ENCODE measurements at regions not wholly inside any gene's neighbourhood (a gene's known extent, or its start where the extent isn't known, plus 50 kb on each side); places are given as distances from the start of the nearest gene placed in this dataset.

DNA sequence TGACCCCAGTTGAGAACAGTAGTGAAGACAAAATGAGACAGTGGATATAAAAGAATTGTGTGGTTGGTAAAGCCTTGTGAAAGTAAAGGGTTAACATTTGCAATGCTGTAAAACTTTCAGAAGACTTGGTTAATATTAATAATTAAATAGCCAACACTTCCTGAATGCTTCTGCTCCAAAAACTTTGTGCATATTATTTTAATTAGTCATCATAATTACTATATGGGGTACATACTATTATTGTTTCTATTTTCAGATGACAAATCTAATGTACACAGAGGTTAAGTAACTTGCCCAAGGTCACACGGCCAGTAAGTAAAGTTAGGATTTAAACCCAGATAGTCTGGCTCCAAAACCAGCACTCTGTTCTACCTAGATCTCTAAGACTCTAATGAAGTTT lies 291.3 kb downstream of the OGFRL1 start:
- Histone ChIP-seq H3K9ac (ENCODE audit: low read depth, low read length) (no peak overlapping the region), H3K27me3 (ENCODE audit: control insufficient read depth, insufficient read depth, low read length) (no peaks in the 10 kb centered on the region), H3K4me1 (ENCODE audit: control insufficient read depth, insufficient read depth, low read length) (peaks cover 5% of the 10 kb centered on the region), H3K36me3 (ENCODE audit: insufficient read depth, low read length) (no peaks in the 10 kb centered on the region), H3K4me3 (ENCODE audit: low read length) (no peak overlapping the region), H3K4me2 (ENCODE audit: low read length) (no peak overlapping the region), H3K9me3 (replicated peaks; ENCODE audit: low read length) (no peaks in the 10 kb centered on the region)

GRCh38 chr6:71582820-71583219 lies 294.2 kb downstream of the OGFRL1 start:
- Histone ChIP-seq H3K4me2 (ENCODE audit: low read length) (no peak overlapping the region), H3K27me3 (ENCODE audit: control insufficient read depth, insufficient read depth, low read length) (no peaks in the 10 kb centered on the region), H3K4me1 (ENCODE audit: control insufficient read depth, insufficient read depth, low read length) (peaks cover 5% of the 10 kb centered on the region), H3K9ac (ENCODE audit: low read depth, low read length) (no peak overlapping the region), H3K9me3 (replicated peaks; ENCODE audit: low read length) (no peaks in the 10 kb centered on the region), H3K36me3 (ENCODE audit: insufficient read depth, low read length) (no peaks in the 10 kb centered on the region), H3K4me3 (ENCODE audit: low read length) (no peak overlapping the region)

- Histone ChIP-seq H3K9me3 (replicated peaks; ENCODE audit: low read length) (no peaks in the 10 kb centered on the region), H3K4me2 (ENCODE audit: low read length) (no peak overlapping the region), H3K27me3 (ENCODE audit: control insufficient read depth, insufficient read depth, low read length) (no peaks in the 10 kb centered on the region), H3K9ac (ENCODE audit: low read depth, low read length) (no peak overlapping the region), H3K4me1 (ENCODE audit: control insufficient read depth, insufficient read depth, low read length) (peaks cover 3% of the 10 kb centered on the region), H3K36me3 (ENCODE audit: insufficient read depth, low read length) (no peaks in the 10 kb centered on the region), H3K4me3 (ENCODE audit: low read length) (no peak overlapping the region)
These were observed 296.3 kb downstream of the OGFRL1 start for GRCh38 chr6:71584712-71585436.

DNA sequence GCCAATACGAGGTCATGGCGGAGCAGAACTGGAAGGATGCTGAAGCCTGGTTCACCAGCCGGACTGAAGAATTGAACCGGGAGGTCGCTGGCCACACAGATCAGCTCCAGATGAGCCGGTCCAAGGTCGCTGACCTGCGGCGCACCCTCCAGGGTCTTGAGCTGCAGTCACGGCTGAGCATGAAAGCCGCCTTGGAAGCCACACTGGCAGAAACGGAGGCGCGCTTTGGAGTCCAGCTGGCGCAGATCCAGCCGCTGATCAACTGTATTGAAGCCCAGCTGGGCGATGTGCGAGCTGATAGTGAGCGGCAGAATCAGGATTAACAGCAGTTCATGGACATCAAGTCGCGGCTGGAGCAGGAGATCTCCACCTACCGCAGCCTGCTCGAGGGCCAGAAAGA lies 296.9 kb downstream of the OGFRL1 start:
- Histone ChIP-seq H3K9ac (ENCODE audit: low read depth, low read length) (no peak overlapping the region), H3K9me3 (replicated peaks; ENCODE audit: low read length) (no peaks in the 10 kb centered on the region), H3K4me3 (ENCODE audit: low read length) (no peak overlapping the region), H3K36me3 (ENCODE audit: insufficient read depth, low read length) (no peaks in the 10 kb centered on the region), H3K4me2 (ENCODE audit: low read length) (no peak overlapping the region), H3K4me1 (ENCODE audit: control insufficient read depth, insufficient read depth, low read length) (no peaks in the 10 kb centered on the region), H3K27me3 (ENCODE audit: control insufficient read depth, insufficient read depth, low read length) (no peaks in the 10 kb centered on the region)

- Histone ChIP-seq H3K9ac (ENCODE audit: low read depth, low read length) (no peak overlapping the region), H3K27me3 (ENCODE audit: control insufficient read depth, insufficient read depth, low read length) (no peaks in the 10 kb centered on the region), H3K4me3 (ENCODE audit: low read length) (no peak overlapping the region), H3K4me2 (ENCODE audit: low read length) (no peak overlapping the region), H3K9me3 (replicated peaks; ENCODE audit: low read length) (no peaks in the 10 kb centered on the region), H3K36me3 (ENCODE audit: insufficient read depth, low read length) (no peaks in the 10 kb centered on the region), H3K4me1 (ENCODE audit: control insufficient read depth, insufficient read depth, low read length) (no peaks in the 10 kb centered on the region)
These were observed 297.9 kb upstream of the RIMS1 start for GRCh38 chr6:71588490-71588889.

DNA sequence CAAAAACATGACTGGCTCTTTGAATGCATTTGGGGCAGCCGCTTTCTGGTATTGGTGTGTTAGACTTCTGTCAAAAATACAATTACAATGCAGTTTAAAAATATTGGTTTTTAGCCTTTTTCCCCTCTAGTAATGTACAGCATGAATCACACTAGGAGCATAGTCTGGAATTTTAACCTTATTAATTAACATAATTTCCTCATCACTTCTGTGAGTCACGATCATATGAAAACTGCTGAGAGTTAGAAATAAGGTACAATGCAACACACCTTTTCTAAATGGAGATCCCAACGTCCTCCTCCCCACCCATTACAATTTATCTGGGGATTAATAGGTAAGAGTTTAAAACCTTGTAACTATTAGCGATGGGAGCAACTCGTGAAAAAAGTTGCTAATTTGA lies 297.1 kb upstream of the RIMS1 start:
- Histone ChIP-seq H3K36me3 (ENCODE audit: insufficient read depth, low read length) (no peaks in the 10 kb centered on the region), H3K4me3 (ENCODE audit: low read length) (no peak overlapping the region), H3K27me3 (ENCODE audit: control insufficient read depth, insufficient read depth, low read length) (no peaks in the 10 kb centered on the region), H3K9ac (ENCODE audit: low read depth, low read length) (no peak overlapping the region), H3K9me3 (replicated peaks; ENCODE audit: low read length) (no peaks in the 10 kb centered on the region), H3K4me1 (ENCODE audit: control insufficient read depth, insufficient read depth, low read length) (no peaks in the 10 kb centered on the region), H3K4me2 (ENCODE audit: low read length) (no peak overlapping the region)

DNA sequence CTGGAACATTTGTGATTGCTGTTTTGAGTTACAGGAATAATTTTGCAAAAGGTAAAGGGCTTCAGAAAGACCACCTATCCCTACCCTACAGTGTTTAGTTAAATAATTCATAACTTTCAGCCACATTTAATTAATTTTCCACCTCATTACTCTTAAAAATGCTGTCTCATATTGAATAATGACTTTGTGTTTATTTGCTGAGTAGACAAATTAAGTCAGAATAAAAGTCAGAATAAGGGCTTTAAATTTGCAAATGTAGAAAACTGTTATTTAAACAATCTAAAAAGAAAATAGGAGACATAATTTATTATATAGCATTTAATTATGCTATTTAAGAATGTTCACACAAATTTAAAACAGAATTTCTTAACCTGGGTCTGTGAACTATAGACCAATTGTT lies 293.7 kb upstream of the RIMS1 start:
- Histone ChIP-seq H3K27me3 (ENCODE audit: control insufficient read depth, insufficient read depth, low read length) (no peaks in the 10 kb centered on the region), H3K4me2 (ENCODE audit: low read length) (no peak overlapping the region), H3K4me1 (ENCODE audit: control insufficient read depth, insufficient read depth, low read length) (no peaks in the 10 kb centered on the region), H3K36me3 (ENCODE audit: insufficient read depth, low read length) (no peaks in the 10 kb centered on the region), H3K9ac (ENCODE audit: low read depth, low read length) (no peak overlapping the region), H3K9me3 (replicated peaks; ENCODE audit: low read length) (no peaks in the 10 kb centered on the region), H3K4me3 (ENCODE audit: low read length) (no peak overlapping the region)

DNA sequence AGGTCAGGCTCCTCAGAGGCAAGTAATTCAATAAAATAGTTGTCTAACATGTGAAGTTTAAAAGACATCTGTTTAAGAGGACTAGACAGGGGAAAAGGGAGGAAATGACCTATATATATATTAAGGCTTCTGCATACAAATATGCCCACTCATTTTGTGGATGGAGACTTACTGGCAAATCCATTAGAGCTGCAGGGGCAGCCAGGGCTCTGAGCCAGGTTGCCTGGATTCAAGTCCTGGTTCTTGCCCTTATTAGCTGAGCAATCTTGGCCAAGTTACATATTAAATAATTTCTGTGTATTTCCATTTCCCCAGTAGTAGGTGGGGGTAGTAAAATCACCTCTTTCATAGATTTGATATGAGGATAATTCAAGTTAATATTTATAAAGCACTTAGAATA lies 287.0 kb upstream of the RIMS1 start:
- no peak overlapping the region for H3K4me3 ChIP-seq (ENCODE audit: low read length)
- H3K27me3 ChIP-seq (ENCODE audit: control insufficient read depth, insufficient read depth, low read length): no peaks in the 10 kb centered on the region
- no peak overlapping the region for H3K4me2 ChIP-seq (ENCODE audit: low read length)
- no peaks in the 10 kb centered on the region for H3K36me3 ChIP-seq (ENCODE audit: insufficient read depth, low read length)
- H3K9me3 ChIP-seq (replicated peaks; ENCODE audit: low read length): no peaks in the 10 kb centered on the region
- H3K4me1 ChIP-seq (ENCODE audit: control insufficient read depth, insufficient read depth, low read length): peaks cover 18% of the 10 kb centered on the region
- no peak overlapping the region for H3K9ac ChIP-seq (ENCODE audit: low read depth, low read length)

GRCh38 chr6:71602385-71603007 lies 283.9 kb upstream of the RIMS1 start:
- no peaks in the 10 kb centered on the region for H3K9me3 ChIP-seq (replicated peaks; ENCODE audit: low read length)
- H3K4me3 ChIP-seq (ENCODE audit: low read length): no peak overlapping the region

DNA sequence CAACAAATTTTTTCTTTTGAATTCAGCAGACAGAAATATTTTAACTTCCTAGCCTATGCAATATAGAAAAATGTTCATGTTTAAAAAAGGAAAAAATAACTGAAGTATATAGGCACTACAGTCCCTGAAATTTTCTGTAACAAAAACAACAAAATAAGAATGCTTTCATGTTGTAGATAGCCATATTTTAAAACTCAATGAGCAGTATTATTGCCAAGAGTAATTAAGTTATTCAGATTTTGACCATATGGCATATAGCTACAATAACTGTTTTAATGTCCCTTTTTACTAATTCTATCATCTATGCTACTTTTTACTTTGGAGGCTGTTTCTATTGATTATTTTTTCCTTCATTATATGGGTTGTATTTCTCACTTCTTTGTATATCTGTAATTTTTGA lies 283.3 kb upstream of the RIMS1 start:
- H3K4me2 ChIP-seq (ENCODE audit: low read length): peak overlapping the region; percentile 7
- no peaks in the 10 kb centered on the region for H3K27me3 ChIP-seq (ENCODE audit: control insufficient read depth, insufficient read depth, low read length)
- no peaks in the 10 kb centered on the region for H3K9me3 ChIP-seq (replicated peaks; ENCODE audit: low read length)
- no peak overlapping the region for H3K4me3 ChIP-seq (ENCODE audit: low read length)
- peak overlapping the region; percentile 17 for H3K9ac ChIP-seq (ENCODE audit: low read depth, low read length)
- no peaks in the 10 kb centered on the region for H3K36me3 ChIP-seq (ENCODE audit: insufficient read depth, low read length)
- peaks cover 18% of the 10 kb centered on the region for H3K4me1 ChIP-seq (ENCODE audit: control insufficient read depth, insufficient read depth, low read length)

More at GRCh38 chr6:71602385-71603007, 283.9 kb upstream of the RIMS1 start:
- H3K4me1 ChIP-seq (ENCODE audit: control insufficient read depth, insufficient read depth, low read length): peaks cover 18% of the 10 kb centered on the region
- no peaks in the 10 kb centered on the region for H3K36me3 ChIP-seq (ENCODE audit: insufficient read depth, low read length)
- H3K4me2 ChIP-seq (ENCODE audit: low read length): peak overlapping the region; percentile 7
- no peaks in the 10 kb centered on the region for H3K27me3 ChIP-seq (ENCODE audit: control insufficient read depth, insufficient read depth, low read length)
- peak overlapping the region; percentile 17 for H3K9ac ChIP-seq (ENCODE audit: low read depth, low read length)

DNA sequence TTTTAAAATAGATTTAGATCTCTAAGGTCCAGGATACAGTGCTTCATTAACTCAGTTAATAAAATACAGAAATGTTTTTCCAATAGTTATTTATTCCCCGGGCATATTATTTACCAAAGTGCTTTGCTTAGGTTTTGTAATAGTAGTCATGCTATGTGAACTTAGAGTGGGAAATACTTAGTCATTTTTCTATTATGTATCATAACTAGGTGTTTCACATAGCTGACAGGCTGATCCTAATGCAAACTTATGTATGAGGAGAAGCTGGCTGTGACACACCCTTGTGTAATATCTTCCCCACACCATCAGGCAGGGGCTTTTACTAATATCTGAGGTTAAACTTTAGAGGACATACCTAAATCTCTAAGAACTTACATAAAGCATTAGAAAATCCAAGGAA lies 277.7 kb upstream of the RIMS1 start:
- H3K4me2 ChIP-seq (ENCODE audit: low read length): no peak overlapping the region
- no peaks in the 10 kb centered on the region for H3K4me1 ChIP-seq (ENCODE audit: control insufficient read depth, insufficient read depth, low read length)
- H3K9ac ChIP-seq (ENCODE audit: low read depth, low read length): no peak overlapping the region
- peaks cover 8% of the 10 kb centered on the region for H3K27me3 ChIP-seq (ENCODE audit: control insufficient read depth, insufficient read depth, low read length)
- no peaks in the 10 kb centered on the region for H3K9me3 ChIP-seq (replicated peaks; ENCODE audit: low read length)
- no peaks in the 10 kb centered on the region for H3K36me3 ChIP-seq (ENCODE audit: insufficient read depth, low read length)
- H3K4me3 ChIP-seq (ENCODE audit: low read length): no peak overlapping the region

GRCh38 chr6:71619836-71620235 lies 266.5 kb upstream of the RIMS1 start:
- Histone ChIP-seq H3K4me2 (ENCODE audit: low read length) (no peak overlapping the region), H3K27me3 (ENCODE audit: control insufficient read depth, insufficient read depth, low read length) (peaks cover 12% of the 10 kb centered on the region), H3K4me1 (ENCODE audit: control insufficient read depth, insufficient read depth, low read length) (no peaks in the 10 kb centered on the region), H3K36me3 (ENCODE audit: insufficient read depth, low read length) (no peaks in the 10 kb centered on the region), H3K9ac (ENCODE audit: low read depth, low read length) (no peak overlapping the region), H3K4me3 (ENCODE audit: low read length) (no peak overlapping the region), H3K9me3 (replicated peaks; ENCODE audit: low read length) (no peaks in the 10 kb centered on the region)
